ENCODE measurements at regions not wholly inside any gene's neighbourhood (a gene's known extent, or its start where the extent isn't known, plus 50 kb on each side); places are given as distances from the start of the nearest gene placed in this dataset.
"Not testable (repeated sequence)": the region's sequence is repeated elsewhere in the genome, so short reads cannot be mapped to it uniquely, and the experiment has no call there.

DNA sequence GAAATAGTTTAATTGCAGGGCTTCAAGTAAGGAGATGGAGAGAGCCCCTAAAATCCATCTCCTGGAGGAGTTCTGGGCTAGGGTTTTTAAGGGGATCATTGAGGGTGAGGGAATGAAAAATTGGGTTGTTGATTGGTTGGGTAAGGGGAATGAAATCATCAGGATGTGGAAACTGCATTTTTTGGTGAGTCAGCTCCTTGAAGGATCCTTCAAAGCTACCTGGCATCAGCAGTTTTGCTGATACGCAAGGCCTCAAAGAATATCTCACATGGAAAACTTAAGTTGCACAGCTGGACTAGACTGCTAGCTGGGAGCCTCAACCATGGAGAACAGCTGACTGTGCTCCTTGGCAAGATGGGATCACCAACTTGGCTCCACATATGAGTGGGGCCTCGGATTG lies 136.7 kb downstream of the FGF10 start:
- DNase-seq = no peak

DNA sequence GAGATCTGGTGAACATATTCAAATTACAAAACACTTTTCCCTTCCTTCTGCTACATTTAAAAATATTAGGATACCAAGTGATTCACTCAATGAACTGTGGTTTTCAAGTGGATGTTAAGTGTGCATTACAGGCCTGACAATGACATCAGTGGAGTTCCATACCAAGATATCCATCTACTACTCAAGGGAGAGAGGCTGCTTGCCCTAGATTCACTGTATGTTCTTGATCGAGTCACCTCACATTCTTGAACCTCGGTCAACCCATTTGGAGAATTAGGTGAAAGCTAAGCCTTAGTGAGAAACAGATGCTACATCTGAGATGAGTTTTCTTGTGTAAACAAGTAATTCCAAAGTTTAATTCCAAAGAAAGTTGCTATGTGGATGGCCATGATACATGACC lies 142.2 kb downstream of the FGF10 start:
- DNase-seq = no peak

DNA sequence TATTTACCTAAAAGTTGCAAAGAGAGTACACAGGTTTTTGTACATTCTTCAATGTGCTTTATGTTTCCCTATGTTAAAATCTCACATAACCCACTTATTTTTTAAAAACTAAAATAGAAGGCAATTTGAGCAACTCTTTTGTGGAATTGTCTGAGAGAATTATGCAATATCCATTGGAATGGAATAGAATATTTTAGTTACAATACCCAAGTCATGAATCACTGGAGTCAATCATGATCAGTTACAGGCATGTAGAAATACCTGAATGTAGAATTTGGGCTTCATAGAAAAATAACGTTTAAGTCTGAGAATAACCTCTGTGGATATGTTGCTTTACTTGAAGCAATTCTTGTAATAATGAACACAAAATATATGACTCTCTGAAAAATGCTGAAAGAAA lies 143.3 kb downstream of the FGF10 start:
- DNase-seq = no peak

DNA sequence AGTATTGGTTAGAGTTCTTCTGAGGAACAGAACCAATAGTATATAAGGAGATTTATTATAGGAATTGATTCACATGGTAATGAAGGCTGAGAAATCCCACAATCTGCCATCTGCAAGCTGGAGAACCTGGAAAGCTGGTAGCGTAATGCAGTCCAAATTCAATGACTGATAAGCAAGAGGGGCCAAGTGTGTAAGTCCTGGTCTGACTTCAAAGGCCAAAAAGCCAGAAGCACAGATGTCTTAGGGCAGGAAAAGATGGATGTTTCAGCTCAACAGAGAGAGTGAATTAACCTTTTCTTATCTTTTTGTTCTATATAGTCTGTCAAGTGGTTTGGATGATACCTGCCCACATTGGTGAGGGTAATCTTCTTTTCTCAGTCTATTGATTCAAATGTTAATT lies 146.4 kb downstream of the FGF10 start:
- DNase-seq = no peak

DNA sequence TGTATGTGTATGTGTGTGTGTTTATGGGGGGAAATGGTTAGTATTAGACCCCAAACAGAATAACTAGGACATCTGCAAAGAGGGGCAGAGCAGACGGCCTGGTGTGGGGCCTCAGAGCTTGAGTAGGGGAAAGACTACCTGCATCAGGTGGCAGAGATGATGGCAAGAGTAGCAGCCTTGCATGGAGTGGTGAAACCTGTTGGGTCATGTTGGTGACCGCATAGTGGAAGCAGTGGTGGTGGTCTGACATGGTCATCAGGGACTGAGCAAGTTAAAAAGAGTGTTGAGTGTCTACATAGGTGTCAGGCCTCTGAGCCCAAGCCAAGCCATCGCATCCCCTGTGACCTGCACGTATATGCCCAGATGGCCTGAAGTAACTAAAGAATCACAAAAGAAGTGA lies 153.2 kb downstream of the FGF10 start:
- DNase-seq = no peak

DNA sequence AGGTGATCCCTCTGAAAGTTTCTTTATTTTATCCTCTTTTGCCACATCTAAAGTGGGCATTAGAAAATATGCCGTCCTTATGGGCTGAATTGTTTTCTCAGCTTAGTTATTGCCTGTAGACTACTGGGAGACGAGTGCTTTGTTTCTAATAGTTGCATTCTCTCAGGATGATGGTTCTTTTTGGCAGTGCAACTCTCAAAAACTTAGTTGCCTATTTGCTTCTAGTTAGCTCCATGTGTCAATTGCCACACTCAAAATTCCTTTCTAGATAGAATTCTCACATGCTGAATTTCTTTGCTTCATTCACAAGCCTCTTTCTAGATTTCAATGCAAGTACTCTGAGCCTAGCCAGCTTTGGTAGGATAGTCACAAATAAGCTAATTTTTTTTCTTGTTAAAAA lies 155.5 kb downstream of the FGF10 start:
- DNase-seq = no peak

DNA sequence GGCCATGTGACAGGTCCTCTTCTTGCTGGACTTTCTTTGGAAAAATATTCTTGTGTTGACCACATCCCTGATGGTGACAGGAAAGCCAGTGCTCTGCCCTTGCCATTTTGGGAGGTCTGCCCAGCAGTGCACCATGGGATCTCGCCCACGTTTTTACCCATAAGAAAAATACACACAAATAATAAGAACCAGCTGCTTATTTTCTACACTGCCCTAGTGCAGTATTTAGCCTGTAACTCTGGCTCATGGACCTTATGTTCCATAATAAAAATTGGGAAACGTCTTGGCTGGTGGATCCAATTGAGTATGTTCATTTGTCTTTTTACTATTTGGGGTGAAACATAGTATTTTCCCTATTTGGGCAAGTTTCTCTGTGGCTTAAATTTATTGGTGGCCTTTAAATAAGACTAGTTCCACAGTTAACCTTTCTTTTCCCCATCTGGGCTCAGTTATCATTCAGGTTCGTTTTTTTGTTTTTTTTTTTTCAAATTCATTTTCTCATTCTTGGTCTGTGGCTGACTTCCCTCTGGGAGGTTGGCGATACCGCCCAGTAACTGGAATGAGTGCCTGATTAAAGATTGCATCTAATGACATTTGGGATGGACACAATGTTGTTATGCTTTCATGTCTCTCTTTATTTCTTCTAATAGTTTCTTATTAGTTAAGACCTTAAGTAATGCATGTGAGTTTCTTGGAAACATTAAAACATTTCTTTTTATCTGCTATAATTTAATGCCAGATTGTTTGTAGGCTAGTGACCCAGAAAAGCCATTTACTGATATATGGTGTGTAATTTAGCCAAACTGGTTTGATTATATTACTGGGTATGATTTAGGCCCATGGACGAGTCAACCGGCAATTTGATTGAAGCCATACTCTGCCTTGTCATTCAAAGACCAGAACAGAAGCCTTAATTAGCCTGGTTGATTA lies 163.7 kb downstream of the FGF10 start:
- DNase-seq = no peak

DNA sequence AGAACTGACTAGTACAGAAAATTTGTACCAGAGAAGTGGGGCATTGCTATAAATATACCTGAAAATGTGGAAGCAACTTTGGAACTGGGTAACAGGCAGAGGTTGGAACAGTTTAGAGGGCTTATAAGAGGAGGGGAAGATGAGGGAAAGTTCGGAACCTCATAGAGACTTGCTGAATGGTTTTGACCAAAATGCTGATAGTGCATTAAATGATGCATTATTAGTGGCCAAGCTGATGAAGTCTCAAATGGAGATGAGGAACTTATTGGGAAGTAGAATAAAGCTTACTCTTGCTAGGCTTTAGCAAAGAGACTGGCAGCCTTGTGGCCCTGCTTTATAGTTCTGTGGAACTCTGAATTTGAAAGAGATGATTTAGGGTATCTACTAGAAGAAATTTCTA lies 189.8 kb downstream of the FGF10 start:
- no peak for DNase-seq

DNA sequence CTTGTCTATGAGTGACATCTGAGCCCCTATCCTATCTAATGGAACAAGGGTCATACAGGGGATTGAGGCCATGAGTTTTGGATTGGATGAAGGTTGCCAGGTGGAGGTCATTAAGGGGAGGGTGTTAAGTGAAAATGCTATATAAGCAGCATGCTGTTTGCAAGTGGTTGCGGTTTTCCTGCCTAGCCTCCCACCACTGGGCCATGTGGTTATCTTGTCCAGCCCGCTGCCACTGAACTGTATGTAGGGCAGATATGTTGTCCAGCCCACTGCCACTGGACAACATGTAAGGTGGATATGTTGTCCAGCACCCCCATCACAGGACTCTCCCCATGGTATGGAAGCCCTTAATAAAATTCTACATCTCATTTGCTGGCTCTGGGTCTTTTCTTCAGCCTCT lies 200.0 kb downstream of the FGF10 start:
- no peak for DNase-seq

DNA sequence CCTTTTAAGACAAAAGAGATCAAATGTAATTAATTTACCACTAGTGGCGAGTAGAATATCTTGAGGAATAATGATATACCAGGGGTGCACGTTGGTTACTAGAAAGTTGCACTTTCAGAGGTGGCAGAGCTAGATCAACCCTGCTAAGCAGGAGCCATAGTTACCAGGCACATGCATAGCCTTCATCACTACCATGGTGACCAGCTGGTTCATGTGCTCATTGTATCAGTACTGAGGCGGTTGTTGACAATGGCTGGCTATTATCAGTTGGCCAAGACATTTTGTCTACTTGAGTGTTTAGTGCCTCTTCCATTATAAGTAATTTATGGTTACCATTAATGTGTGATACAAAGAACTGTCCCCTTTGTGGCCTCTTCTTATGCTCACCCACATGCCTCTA lies 201.2 kb downstream of the FGF10 start:
- no peak for DNase-seq

DNA sequence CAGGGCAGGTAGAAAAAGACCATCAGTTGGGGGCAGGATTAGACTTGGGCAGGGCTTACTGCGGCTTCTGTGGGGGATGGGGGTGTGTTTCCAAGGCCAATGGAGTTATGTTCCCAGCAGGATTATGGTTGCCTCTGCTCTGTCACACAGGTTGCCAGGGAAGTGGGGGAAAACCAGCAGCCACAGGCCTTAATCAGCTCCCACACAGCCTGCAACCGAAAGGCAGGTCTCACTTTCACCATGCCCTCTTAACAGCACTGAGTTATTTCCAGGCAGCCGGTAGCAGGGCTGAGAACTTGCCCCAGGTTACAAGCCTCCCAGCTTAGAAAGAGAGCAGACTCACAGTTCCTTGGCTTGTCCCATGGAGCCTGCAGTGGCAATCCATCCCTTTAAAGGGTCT lies 205.5 kb downstream of the FGF10 start:
- DNase-seq = no peak

DNA sequence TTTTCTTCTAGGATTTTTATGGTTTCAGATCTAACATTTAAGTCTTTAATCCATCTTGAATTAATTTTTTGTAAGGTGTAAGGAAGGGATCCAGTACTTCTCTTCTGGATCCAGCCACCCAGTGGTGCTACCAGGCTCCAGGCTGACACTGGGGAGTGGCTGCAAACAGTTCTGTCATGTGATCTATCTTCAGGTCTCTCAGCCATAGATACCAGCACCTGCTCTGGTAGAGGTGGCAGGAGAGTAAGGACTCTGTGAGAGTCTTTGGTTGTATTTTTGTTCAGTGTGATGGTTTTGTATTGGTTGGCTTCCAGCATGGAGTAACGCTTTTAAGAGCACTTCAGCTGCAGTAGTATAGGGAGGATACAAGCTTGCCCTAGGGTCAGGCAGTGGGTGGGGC lies 205.9 kb downstream of the FGF10 start:
- DNase-seq = no peak

DNA sequence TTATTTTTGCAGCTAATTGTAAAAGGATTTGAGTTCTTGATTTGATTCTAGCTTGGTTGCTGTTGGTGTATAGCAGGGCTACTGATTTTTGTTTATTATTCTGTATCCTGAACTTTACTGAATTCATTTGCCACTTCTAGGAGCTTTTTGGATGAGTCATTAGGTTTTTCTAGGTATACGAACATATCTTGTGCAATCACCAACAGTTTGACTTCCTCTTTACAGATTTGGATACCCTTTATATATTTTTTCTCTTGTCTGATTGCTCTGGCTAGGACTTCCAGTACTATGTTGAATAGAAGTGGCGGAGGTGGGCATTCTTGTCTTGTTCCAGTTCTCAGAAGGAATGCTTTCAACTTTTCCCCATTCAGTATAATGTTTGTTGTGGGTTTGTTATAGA lies 210.8 kb downstream of the FGF10 start:
- DNase-seq = no peak

DNA sequence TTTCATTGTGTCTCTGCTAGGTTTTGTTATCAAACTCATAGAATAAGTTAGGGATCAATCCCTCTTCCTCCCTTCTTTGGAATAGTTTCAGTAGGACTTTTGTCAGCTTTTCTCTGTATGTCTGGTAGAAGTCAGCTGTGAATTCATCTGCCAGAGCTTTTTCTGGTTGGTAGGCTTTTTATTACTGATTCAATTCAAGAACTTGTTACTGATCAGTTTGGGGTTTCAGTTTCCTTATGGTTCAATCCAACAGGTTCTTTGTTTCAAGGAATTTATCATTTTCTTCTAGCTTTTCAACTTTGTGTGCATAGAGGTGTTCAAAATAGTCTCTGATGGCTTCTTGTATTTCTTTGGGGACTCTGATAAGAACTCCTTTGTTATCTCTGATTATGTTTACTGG lies 221.7 kb downstream of the FGF10 start:
- no peak for DNase-seq

DNA sequence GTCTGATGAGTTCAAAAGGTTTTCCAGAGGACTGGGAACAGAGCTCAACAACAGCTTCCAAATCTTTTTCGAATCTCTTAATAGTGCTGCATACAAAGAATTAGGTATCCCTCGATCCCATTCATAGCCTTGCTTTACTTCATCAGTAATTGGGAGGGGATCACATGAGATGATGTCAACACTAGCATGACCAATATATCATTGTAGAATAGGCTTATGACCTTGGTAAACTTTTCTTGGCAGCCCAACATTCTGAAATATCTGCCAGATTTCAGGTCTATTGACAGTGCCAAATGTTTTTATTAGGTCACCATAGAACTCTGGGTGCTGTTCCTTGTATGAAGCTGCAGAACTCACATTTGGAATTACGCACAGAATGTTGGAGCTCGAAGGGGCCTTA lies 228.9 kb downstream of the FGF10 start:
- DNase-seq = no peak

DNA sequence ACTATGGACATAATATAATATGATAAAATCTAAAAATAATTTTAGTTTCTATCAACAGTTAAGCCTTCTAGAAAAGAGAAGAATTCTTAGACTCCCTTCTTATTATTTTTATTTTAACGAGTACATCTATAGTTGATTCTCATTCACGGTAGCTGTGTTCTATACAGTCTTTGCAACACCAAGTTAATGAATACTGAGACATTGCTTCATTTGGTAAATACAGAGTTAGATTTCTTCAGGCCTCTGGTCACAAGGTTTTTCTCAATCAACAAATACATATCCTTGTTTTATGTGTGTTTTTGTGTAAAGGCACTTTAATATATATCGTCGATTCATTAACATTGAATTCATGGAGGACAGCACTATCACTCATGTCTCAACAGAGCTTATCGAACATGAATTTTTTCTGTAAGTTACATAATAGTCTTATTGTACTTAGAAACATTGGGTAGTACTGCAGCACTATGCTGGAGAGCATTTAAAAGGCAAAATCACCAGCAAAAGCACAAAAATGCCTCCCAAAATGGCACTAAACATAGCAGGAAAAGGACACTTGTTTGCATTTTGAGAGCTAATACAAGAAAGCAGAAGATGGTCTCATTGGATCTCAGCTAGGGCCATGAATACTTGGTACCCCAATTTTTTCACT lies 239.0 kb downstream of the FGF10 start:
- DNase-seq = no peak

DNA sequence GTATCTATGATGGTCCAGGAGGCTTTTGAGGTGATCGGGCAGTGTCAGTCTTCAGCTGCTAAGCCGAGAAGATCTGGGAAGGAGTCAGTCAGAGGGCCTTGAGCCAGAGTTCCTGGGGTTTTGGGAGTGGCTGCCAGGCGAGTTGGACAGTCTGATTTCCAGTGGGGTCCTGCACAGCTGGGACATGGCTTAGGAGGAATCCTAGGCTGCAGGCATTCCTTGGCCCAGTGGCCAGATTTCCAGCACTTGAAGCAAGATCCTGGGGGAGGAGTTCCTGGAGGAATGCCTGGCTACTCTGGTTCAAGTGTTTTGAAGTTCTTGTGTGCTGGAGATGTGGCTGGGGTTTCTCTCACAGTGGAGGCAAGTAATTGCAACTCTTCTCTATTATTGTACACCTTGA lies 271.3 kb downstream of the FGF10 start:
- DNase-seq = not testable (repeated sequence)

DNA sequence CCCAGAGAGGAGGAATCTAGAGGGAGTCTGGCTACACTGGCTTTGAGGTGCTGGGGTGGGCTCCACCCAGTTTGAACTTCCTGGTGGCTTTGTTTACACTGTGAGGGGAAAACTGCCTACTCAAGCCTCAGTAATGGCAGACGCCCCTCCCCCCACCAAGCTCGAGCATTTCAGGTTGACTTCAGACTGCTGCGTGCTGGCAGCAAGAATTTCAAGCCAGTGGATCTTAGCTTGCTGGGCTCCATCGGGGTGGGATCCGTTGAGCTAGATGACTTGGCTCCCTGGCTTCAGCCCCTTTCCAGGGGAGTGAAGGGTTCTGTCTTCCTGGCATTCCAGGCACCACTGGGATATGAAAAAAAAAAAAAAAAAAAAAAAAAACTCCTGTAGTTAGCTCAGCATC lies 281.0 kb downstream of the FGF10 start:
- not testable (repeated sequence) for DNase-seq

DNA sequence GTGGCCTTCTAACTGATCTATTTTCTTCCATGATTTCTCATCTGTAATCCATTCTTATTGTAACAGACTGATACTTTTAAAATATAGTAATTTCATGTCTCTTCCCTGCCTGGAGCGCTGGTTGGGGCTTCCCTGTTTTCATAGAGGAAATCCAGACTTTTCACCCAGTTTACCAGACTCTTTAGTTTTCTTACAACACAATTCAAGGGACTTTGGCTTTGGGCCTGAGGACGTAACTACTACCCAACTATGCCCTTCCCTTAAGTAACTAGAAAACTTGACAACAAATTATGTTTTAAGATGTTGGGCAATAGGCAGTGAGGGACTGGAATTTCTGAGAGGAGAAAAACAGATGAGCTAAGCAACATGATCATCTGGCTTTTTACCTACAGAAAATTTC lies 289.6 kb downstream of the FGF10 start:
- DNase-seq = no peak

DNA sequence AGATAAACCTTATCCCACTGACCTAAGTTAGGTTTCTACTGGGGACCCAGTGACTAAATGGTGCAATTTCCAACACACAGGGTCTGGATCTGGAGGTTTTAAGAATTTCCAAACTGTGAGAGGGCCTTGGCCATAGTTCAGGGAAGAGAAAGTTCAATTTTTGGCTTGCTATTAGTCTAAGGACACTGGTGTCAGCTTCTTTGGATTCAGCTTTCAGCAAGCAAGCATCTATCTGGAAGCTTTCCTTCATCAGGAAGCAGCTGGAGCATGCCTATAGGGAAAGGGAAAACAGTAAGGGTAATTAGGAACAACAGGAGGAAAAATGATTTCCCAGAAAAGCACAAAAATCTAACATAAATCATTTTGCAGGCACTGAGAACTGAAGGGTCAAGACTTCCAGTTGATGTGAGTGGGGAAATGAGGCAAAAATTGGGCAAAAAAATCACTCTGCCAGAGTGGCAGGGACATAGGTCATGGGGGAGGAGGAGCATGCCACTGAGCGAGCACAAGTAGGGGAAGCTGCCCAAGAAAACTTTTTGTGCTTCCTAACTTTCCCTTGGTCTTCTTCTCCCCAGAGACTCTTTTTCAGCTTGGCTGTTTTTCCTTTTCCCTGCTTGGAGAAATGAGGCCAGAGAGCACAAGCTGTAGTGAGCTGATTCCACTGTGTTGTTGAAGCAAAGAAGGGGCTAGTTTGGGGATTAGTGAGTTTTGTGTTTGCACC lies 299.6 kb downstream of the FGF10 start:
- DNase-seq = no peak

DNA sequence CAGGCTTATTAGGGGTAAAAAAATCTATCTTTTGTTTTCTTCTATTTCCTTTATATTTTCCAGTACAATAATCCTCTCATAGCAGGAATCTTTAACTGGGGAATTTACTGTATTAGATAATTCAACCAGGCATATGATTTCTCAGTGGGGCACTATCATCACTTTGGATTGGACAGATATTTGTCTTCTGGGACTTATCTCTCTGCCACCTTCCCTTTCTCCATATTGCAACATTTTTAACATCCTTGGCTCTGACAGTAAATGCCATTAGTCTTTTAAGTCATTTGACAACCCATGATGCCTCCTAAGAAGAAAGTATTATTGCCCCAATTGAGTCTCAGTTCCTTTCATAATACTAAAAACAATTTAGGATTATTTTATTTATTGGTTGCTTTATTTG lies 304.1 kb downstream of the FGF10 start:
- DNase-seq = no peak

DNA sequence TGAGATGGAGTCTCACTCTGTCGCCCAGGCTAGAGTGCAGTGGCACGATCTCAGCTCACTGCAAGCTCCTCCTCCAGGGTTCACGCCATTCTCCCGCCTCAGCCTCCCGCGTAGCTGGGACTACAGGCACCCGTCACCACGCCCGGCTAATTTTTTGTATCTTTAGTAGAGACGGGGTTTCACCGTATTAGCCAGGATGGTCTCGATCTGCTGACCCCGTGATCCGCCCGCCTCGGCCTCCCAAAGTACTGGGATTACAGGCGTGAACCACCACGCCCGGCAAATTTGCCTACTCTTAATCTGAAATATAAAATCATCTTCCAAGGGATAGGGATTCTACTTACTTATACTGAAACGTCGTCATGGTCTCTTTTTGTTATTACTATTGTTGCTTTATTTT lies 314.7 kb downstream of the FGF10 start:
- not testable (repeated sequence) for DNase-seq

DNA sequence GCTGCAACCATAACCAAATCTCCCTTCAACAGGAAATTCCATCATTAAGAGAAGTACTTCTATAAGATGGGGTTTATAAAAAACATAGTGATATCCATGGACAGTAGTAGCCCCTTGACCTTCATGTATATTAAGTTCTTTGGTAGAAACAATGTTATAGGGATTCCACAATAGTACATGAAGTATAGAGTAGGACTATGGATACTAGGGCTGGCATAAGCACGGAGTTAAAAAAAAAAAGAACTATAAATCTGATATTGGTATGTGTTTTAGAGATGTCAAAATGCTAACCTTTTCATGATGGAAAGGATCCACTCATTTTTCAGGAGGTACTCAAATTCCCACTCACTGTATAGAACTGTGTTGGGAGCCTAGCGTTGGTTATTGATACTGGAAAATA lies 337.6 kb downstream of the FGF10 start:
- DNase-seq = no peak

Measured in DMS153 (cell line).